ENCODE measurements at regions not wholly inside any gene's neighbourhood (a gene's known extent, or its start where the extent isn't known, plus 50 kb on each side); places are given as distances from the start of the nearest gene placed in this dataset.

GRCh38 chr4:35463251-35463952 lies 780.9 kb downstream of the ARAP2 start:
- TF ChIP-seq CTCF (IDR thresholded peaks at IDR 0.05) (no peak), POLR2A (IDR thresholded peaks at IDR 0.05) (no peak), POLR2AphosphoS5 (IDR thresholded peaks at IDR 0.05) (no peak)
